WTC11 (cell line): ENCODE measurements at regions not wholly inside any gene's neighbourhood (a gene's known extent, or its start where the extent isn't known, plus 50 kb on each side); places are given as distances from the start of the nearest gene placed in this dataset.

ENCODE experiments used
- E2F5 ChIP-seq: sonication (generic); formaldehyde crosslinking; IDR thresholded peaks from 2 replicates; pipeline ENCODE4 v1.8.1; 2022; ENCODE audit warnings: mild to moderate bottlenecking, moderate library complexity, missing genetic modification reagents
- ETV6 ChIP-seq: sonication (generic); formaldehyde crosslinking; IDR thresholded peaks from 2 replicates; pipeline ENCODE4 v1.8.1; 2022; ENCODE audit warnings: mild to moderate bottlenecking, missing genetic modification reagents
- GABPB1 ChIP-seq: sonication (generic); formaldehyde crosslinking; IDR thresholded peaks from 2 replicates; pipeline ENCODE4 v1.8.1; 2023; ENCODE audit warnings: mild to moderate bottlenecking, missing genetic modification reagents
- GRHL2 ChIP-seq: fragments of 250-450 bp; sonication (Bioruptor Pico); IDR thresholded peaks from 2 replicates; pipeline ENCODE4 v1.8.0; 2022; ENCODE audit warnings: mild to moderate bottlenecking, moderate library complexity; ENCODE audit not compliant: insufficient replicate concordance, severe bottlenecking
- MXD4 ChIP-seq: fragments of 250-450 bp; sonication (Bioruptor Pico); IDR thresholded peaks from 2 replicates; pipeline ENCODE4 v1.8.0; 2021; ENCODE audit warnings: mild to moderate bottlenecking, moderate library complexity, borderline replicate concordance
- SMAD3 ChIP-seq: sonication (generic); formaldehyde crosslinking; IDR thresholded peaks from 2 replicates; pipeline ENCODE4 v1.8.0; 2022; ENCODE audit warnings: missing genetic modification reagents, mild to moderate bottlenecking, borderline replicate concordance
- USF2 ChIP-seq: sonication (generic); formaldehyde crosslinking; IDR thresholded peaks from 2 replicates; pipeline ENCODE4 v1.8.1; 2023; ENCODE audit warnings: mild to moderate bottlenecking, missing genetic modification reagents, moderate library complexity
- ZNF396 ChIP-seq: fragments of 250-450 bp; sonication (Bioruptor Pico); IDR thresholded peaks from 2 replicates; pipeline ENCODE4 v1.8.0; 2021; ENCODE audit warnings: mild to moderate bottlenecking, moderate library complexity, borderline replicate concordance
- TF ChIP-seq, protein P1 (sequence below): sonication (generic); formaldehyde crosslinking; IDR thresholded peaks from 2 replicates; pipeline ENCODE4 v1.8.0; 2022; ENCODE audit warnings: mild to moderate bottlenecking, missing genetic modification reagents
- TF ChIP-seq, protein P2 (sequence below): fragments of 200-600 bp; IDR thresholded peaks from 2 replicates; pipeline ENCODE4 v1.8.0; 2022; ENCODE audit warnings: antibody characterized with exemption

- no peak for TF ChIP-seq SMAD3 (CRISPR knock-in tag)
- TF ChIP-seq, protein P1, sequence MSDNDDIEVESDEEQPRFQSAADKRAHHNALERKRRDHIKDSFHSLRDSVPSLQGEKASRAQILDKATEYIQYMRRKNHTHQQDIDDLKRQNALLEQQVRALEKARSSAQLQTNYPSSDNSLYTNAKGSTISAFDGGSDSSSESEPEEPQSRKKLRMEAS = no peak
- no peak for TF ChIP-seq MXD4
- TF ChIP-seq ZNF396 = no peak
- TF ChIP-seq, protein P2, sequence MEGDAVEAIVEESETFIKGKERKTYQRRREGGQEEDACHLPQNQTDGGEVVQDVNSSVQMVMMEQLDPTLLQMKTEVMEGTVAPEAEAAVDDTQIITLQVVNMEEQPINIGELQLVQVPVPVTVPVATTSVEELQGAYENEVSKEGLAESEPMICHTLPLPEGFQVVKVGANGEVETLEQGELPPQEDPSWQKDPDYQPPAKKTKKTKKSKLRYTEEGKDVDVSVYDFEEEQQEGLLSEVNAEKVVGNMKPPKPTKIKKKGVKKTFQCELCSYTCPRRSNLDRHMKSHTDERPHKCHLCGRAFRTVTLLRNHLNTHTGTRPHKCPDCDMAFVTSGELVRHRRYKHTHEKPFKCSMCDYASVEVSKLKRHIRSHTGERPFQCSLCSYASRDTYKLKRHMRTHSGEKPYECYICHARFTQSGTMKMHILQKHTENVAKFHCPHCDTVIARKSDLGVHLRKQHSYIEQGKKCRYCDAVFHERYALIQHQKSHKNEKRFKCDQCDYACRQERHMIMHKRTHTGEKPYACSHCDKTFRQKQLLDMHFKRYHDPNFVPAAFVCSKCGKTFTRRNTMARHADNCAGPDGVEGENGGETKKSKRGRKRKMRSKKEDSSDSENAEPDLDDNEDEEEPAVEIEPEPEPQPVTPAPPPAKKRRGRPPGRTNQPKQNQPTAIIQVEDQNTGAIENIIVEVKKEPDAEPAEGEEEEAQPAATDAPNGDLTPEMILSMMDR = no peak
- TF ChIP-seq E2F5 (CRISPR knock-in tag) = no peak
- TF ChIP-seq ETV6 (CRISPR knock-in tag) = no peak
- no peak for TF ChIP-seq GABPB1 (CRISPR knock-in tag)
- TF ChIP-seq USF2 (CRISPR knock-in tag) = no peak
- TF ChIP-seq GRHL2 (CRISPR knock-in tag) = no peak
Measured at GRCh38 chr9:86488345-86488744, 134.1 kb upstream of the TUT7 start.
